ENCODE measurements at regions not wholly inside any gene's neighbourhood (a gene's known extent, or its start where the extent isn't known, plus 50 kb on each side); places are given as distances from the start of the nearest gene placed in this dataset.

GRCh38 chr12:58458102-58458501 is 462.2 kb downstream of the LRIG3 start:
- TF ChIP-seq CTCF (IDR thresholded peaks at IDR 0.05), result no peak
- Histone ChIP-seq H3K27me3 (replicated peaks; ENCODE audit: insufficient read depth) (no peaks in the 10 kb centered on the region), H3K36me3 (no peaks in the 10 kb centered on the region), H3K4me1 (ENCODE audit: control insufficient read depth in 1 of 2, low read depth in 2 of 2) (peaks cover 0 to 11% of the 10 kb centered on the region in 2 donors), H3K9me3 (no peaks in the 10 kb centered on the region), H3K4me3 (no peak overlapping the region), H3K27ac (no peak overlapping the region)
- DNase-seq (ENCODE audit: low spot score) (no peak), ATAC-seq (ENCODE audit: insufficient number of reproducible peaks, low FRiP score, low read depth) (no peak)

- Histone ChIP-seq H3K36me3 (no peaks in the 10 kb centered on the region), H3K4me1 (ENCODE audit: control insufficient read depth in 1 of 2, low read depth in 2 of 2) (peaks cover 0 to 11% of the 10 kb centered on the region in 2 donors), H3K27me3 (replicated peaks; ENCODE audit: insufficient read depth) (no peaks in the 10 kb centered on the region), H3K27ac (no peak overlapping the region), H3K4me3 (no peak overlapping the region), H3K9me3 (no peaks in the 10 kb centered on the region)
- no peak for ATAC-seq (ENCODE audit: insufficient number of reproducible peaks, low FRiP score, low read depth)
- DNase-seq (ENCODE audit: low spot score), result no peak
- no peak for TF ChIP-seq CTCF (IDR thresholded peaks at IDR 0.05)
Measured at GRCh38 chr12:58459191-58459590, 461.1 kb downstream of the LRIG3 start.

- Histone ChIP-seq H3K27me3 (replicated peaks; ENCODE audit: insufficient read depth) (no peaks in the 10 kb centered on the region), H3K4me1 (ENCODE audit: control insufficient read depth in 1 of 2, low read depth in 2 of 2) (no peaks in the 10 kb centered on the region), H3K4me3 (no peak overlapping the region), H3K9me3 (no peaks in the 10 kb centered on the region), H3K36me3 (no peaks in the 10 kb centered on the region), H3K27ac (no peak overlapping the region)
- DNase-seq (ENCODE audit: low spot score) (no peak), ATAC-seq (ENCODE audit: insufficient number of reproducible peaks, low FRiP score, low read depth) (no peak)
- no peak for TF ChIP-seq CTCF (IDR thresholded peaks at IDR 0.05)
Measured at GRCh38 chr12:58463051-58463450, 457.3 kb downstream of the LRIG3 start.

- ATAC-seq (ENCODE audit: insufficient number of reproducible peaks, low FRiP score, low read depth) (no peak), DNase-seq (ENCODE audit: low spot score) (no peak)
- Histone ChIP-seq H3K27ac (no peak overlapping the region), H3K9me3 (no peaks in the 10 kb centered on the region), H3K4me1 (ENCODE audit: control insufficient read depth in 1 of 2, low read depth in 2 of 2) (no peaks in the 10 kb centered on the region), H3K27me3 (replicated peaks; ENCODE audit: insufficient read depth) (no peaks in the 10 kb centered on the region), H3K4me3 (no peak overlapping the region), H3K36me3 (no peaks in the 10 kb centered on the region)
- TF ChIP-seq CTCF (IDR thresholded peaks at IDR 0.05), result no peak
Measured at GRCh38 chr12:58465418-58465817, 454.9 kb downstream of the LRIG3 start.

- no peak for DNase-seq (ENCODE audit: low spot score)
- Histone ChIP-seq H3K9me3 (no peaks in the 10 kb centered on the region), H3K27me3 (replicated peaks; ENCODE audit: insufficient read depth) (no peaks in the 10 kb centered on the region), H3K4me1 (ENCODE audit: control insufficient read depth in 1 of 2, low read depth in 2 of 2) (no peaks in the 10 kb centered on the region), H3K36me3 (no peaks in the 10 kb centered on the region), H3K4me3 (no peak overlapping the region), H3K27ac (no peak overlapping the region)
- TF ChIP-seq CTCF (IDR thresholded peaks at IDR 0.05), result no peak
- no peak for ATAC-seq (ENCODE audit: insufficient number of reproducible peaks, low FRiP score, low read depth)
Measured at GRCh38 chr12:58470266-58471010, 449.9 kb downstream of the LRIG3 start.

Data from thoracic aorta (tissue), 2 donors.